Erythroblast (primary cell): ENCODE measurements at regions not wholly inside any gene's neighbourhood (a gene's known extent, or its start where the extent isn't known, plus 50 kb on each side); places are given as distances from the start of the nearest gene placed in this dataset.

Experiments
- DNase-seq, 2 experiments: peaks; one replicate each; lab custom pipeline; 2025; lab: John Stamatoyannopoulos, UW
- GATA1 ChIP-seq: IDR thresholded peaks from 2 replicates; pipeline ENCODE4 v1.6.1; 2011; ENCODE audit warnings: low read depth, mild to moderate bottlenecking, control low read depth, low read length, moderate library complexity
- POLR2A ChIP-seq: IDR thresholded peaks from 2 replicates; pipeline ENCODE4 v1.6.1; 2011; ENCODE audit warnings: mild to moderate bottlenecking, low read length

- TF ChIP-seq POLR2A (no peak), GATA1 (no peak)
- DNase-seq, result no peak
These were observed 114.7 kb upstream of the WNT4 start for GRCh38 chr1:22257290-22258275.

DNA sequence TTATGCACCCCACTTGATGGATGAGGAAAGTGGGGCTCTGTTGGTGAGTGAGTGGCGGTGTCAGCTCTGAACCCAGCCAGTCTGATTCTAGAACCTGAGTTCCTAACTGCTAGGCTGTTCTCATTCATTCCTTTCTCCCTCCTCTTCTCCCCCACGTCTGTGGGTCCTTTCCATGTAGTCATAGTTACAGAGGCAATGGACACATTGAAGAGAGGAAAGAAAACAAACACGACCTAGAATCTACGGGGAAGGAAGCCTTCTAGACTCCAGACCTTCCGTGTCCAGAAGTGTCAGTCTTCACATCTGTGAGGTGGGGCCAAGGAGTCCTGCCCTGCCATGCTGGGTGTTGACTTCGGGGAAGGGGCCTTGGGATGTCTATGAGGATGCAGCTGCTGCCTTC is 115.8 kb upstream of the WNT4 start:
- TF ChIP-seq GATA1 (no peak), POLR2A (no peak)

DNA sequence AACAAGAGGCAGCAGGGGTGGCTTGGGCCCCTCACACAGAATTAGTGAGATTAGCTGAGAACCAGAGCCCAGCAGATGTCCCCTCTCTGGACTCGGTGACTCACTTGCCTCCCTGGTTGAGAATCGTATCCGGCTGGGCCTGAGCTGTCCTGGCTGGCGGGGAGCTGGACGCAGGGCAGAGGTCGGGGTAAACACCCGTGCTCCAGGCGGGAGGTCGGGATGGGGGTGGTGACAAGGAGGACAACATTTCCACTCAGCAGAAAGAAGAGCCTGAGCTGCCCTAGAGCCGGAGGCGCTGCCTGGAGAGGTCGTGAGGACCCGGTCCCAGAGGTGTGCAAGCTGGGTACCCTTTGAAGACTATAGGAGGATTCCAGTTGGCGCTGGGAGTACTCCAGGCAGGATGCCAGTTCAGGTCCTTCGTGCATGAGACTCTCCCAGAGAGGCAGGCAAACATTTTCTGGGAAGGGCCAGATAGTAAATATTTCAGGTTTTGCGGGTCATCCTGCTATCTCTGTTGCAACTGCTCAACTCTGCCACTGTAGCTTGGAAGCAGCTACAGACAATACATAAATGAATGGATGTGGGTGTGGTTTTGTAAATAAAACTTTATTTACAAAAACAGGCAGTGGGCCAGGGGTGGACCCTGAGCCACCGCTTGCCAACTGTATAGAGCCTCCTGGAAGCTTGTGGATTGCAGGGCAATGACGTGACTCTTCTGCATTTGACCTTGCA is 116.8 kb upstream of the WNT4 start:
- no peak for DNase-seq
- TF ChIP-seq GATA1, result no peak
- TF ChIP-seq POLR2A, result no peak

More for the DNA sequence above, 115.8 kb upstream of the WNT4 start:
- DNase-seq, result no peak

GRCh38 chr1:22260860-22261432 is 118.0 kb upstream of the WNT4 start:
- TF ChIP-seq GATA1 (no peak), POLR2A (no peak)
- DNase-seq, result no peak

- TF ChIP-seq POLR2A (no peak), GATA1 (no peak)
These were observed 118.7 kb upstream of the WNT4 start for GRCh38 chr1:22261580-22261979.

DNA sequence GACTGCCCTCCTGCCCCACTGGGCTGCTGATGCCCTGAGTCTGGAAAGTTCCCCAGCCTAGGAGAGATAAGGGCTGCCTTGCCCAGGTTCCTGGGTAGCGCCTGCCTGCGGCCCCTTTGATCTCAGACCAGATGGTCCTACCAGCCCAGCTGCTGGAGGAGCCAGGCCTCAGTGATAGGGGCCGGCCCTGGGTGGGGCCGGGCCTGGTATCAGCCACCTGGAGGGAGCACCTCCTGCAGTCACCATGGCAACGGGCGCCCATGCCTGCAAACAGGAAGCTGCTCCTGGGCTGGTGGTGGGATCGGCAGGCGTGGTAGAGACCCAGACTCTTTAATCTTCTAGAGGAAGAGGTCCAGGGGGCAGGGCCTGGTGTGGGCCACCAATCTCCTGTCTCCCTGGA is 119.7 kb upstream of the WNT4 start:
- no peak for DNase-seq
- TF ChIP-seq POLR2A (no peak), GATA1 (no peak)

More at GRCh38 chr1:22261580-22261979, 118.7 kb upstream of the WNT4 start:
- DNase-seq, result no peak

DNA sequence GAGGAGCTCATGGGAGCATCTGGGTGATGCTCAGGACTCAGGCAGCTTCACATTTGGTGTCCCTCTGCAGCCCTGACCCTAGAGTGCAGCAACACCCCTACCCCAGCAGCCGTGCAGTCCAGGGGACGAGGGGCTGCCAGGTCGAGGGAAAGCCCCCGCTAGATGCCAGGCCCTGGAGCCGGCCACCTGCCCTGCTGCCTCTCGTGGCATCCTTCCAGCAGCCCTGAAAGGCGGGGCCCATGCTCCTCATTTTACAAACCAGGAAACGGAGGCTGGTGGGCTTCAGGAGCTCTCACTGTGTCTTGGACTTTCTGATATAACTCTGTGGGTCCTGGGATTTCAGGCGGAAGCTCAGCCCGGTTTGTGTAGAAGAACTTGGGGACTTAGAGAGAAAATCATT is 120.5 kb upstream of the WNT4 start:
- TF ChIP-seq POLR2A (no peak), GATA1 (no peak)
- no peak for DNase-seq

GRCh38 chr1:22264464-22265341 is 121.8 kb upstream of the WNT4 start:
- no peak for TF ChIP-seq GATA1
- no peak for TF ChIP-seq POLR2A
- no peak for DNase-seq

- no peak for DNase-seq
- TF ChIP-seq GATA1, result no peak
These were observed 123.2 kb upstream of the WNT4 start for GRCh38 chr1:22266141-22266540.

DNA sequence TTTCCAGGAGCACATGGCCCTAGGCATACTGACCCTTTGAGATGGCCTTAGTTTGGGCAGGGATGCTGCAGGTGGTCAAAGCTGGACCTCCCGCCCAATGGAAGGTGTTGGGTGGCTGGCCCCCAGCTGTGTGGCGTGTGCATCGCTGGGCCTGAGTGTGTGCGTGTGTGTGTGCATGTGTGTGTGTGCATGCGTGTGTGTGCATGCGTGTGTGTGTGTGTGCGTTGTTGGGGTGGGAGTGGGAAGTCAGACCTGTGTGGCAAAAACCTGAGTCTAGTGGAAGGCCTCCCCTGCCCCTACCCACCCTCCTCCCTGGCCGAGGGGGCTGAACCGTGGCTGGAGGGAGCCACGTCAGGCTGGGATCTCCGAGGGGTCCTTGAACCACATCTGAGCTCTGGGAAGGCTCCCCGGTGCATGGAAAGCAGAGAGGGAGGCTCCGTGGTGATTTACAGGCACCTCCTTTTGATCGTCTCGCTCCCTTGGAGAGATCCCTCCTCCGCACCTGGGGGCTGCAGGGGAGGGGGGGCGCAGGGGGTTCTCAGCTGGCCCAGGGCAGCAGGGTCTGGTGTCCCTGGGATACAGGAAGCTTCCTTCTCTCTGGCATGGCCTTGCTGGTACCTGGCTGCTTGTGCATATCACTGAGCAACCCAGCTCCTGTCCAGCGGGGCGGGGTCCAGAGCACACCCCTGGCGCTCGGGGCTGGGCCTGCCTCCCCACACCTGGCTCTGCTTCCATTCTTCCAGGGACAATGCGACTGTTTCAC is 124.7 kb upstream of the WNT4 start:
- DNase-seq, result no peak
- no peak for TF ChIP-seq GATA1
- TF ChIP-seq POLR2A, result no peak

- no peak for TF ChIP-seq GATA1
- TF ChIP-seq POLR2A, result no peak
- DNase-seq, result no peak
These were observed 125.4 kb upstream of the WNT4 start for GRCh38 chr1:22268327-22268726.
